Tibial nerve (tissue), 3 donors: ENCODE measurements at regions not wholly inside any gene's neighbourhood (a gene's known extent, or its start where the extent isn't known, plus 50 kb on each side); places are given as distances from the start of the nearest gene placed in this dataset.

ENCODE experiments used
- POLR2A ChIP-seq, 2 donors: fragments of 450-650 bp; IDR thresholded peaks; one replicate each; pipeline ENCODE4 v1.6.1; 2017; ENCODE audit warnings: antibody characterized with exemption in 2 of 2, mild to moderate bottlenecking in 2 of 2, moderate library complexity in 2 of 2
- TF ChIP-seq, protein P1 (sequence below), 5 experiments: fragments of 200-600 bp in 3 of 5; fragments of 450-650 bp in 2 of 5; sonication (generic) in 3 of 5; IDR thresholded peaks; one replicate each; pipeline ENCODE4 v1.5.1; 2016 to 2019; ENCODE audit warnings: antibody characterized with exemption in 5 of 5, mild to moderate bottlenecking in 3 of 5, moderate library complexity in 2 of 5

DNA sequence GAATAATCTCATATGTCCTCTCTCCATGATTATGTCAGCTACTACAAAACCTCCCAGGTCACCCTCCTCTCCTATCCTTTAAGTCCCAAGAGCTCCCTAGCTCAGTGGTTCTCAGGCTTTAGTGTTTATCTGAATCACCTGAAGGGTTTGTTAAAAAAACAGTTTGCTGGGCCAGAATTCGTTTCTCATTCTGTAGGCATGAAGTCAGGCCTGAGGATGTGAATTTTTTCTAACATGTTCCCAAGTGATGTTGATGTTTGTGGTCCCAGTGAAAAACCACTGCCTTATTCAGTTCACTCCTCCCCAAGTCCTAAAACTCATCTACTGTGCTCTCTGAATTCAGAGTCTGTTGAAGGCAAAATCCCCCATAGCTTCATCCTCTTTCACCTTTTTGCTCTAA is 241.4 kb downstream of the ETNK1 start:
- TF ChIP-seq, protein P1, sequence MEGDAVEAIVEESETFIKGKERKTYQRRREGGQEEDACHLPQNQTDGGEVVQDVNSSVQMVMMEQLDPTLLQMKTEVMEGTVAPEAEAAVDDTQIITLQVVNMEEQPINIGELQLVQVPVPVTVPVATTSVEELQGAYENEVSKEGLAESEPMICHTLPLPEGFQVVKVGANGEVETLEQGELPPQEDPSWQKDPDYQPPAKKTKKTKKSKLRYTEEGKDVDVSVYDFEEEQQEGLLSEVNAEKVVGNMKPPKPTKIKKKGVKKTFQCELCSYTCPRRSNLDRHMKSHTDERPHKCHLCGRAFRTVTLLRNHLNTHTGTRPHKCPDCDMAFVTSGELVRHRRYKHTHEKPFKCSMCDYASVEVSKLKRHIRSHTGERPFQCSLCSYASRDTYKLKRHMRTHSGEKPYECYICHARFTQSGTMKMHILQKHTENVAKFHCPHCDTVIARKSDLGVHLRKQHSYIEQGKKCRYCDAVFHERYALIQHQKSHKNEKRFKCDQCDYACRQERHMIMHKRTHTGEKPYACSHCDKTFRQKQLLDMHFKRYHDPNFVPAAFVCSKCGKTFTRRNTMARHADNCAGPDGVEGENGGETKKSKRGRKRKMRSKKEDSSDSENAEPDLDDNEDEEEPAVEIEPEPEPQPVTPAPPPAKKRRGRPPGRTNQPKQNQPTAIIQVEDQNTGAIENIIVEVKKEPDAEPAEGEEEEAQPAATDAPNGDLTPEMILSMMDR (IDR thresholded peaks at IDR 0.05), result no peak
- TF ChIP-seq POLR2A (IDR thresholded peaks at IDR 0.05), result no peak
